Testis (tissue), 2 donors: ENCODE measurements at regions not wholly inside any gene's neighbourhood (a gene's known extent, or its start where the extent isn't known, plus 50 kb on each side); places are given as distances from the start of the nearest gene placed in this dataset.
"Not testable (repeated sequence)": the region's sequence is repeated elsewhere in the genome, so short reads cannot be mapped to it uniquely, and the experiment has no call there.

ENCODE experiments used
- DNase-seq: peaks from one replicate; pipeline ENCODE4 v3.0.0-alpha.2; 2019
- H3K27ac ChIP-seq, 2 donors: fragments of 200-600 bp; sonication (generic); one replicate each; pipeline ENCODE4 v1.5.1; 2019
- H3K27me3 ChIP-seq: fragments of 200-600 bp; sonication (generic); one replicate; pipeline ENCODE4 v1.5.1; 2019
- H3K36me3 ChIP-seq: fragments of 200-600 bp; sonication (generic); one replicate; pipeline ENCODE4 v1.5.1; 2017; ENCODE audit warnings: low read depth; ENCODE audit errors: missing control alignments
- H3K4me1 ChIP-seq: fragments of 200-600 bp; sonication (generic); one replicate; pipeline ENCODE4 v1.5.1; 2019
- H3K4me3 ChIP-seq, 2 donors: fragments of 200-600 bp; sonication (generic); one replicate each; pipeline ENCODE4 v1.5.1; 2017 to 2019
- H3K9me3 ChIP-seq: fragments of 200-600 bp; sonication (generic); one replicate; pipeline ENCODE4 v1.5.1; 2017
- POLR2A ChIP-seq: fragments of 450-650 bp; IDR thresholded peaks from one replicate; pipeline ENCODE4 v1.6.1; 2017; ENCODE audit warnings: antibody characterized with exemption, mild to moderate bottlenecking, moderate library complexity
- WGBS, 2 donors: methylation state at CpG; one replicate each; pipeline ENCODE4 v1.1.5; 2018; 5-methylcytosine and 5-hydroxymethylcytosine counted together
- intact Hi-C: fragments of 100-400 bp; cut with DNase I; formaldehyde crosslinking; loops from one replicate; pipeline ENCODE4 v1.15.1; 2023; ENCODE audit warnings: low total_unique reads
- TF ChIP-seq, protein P1 (sequence below), 3 experiments: fragments of 450-650 bp in 2 of 3; fragments of 200-600 bp in 1 of 3; sonication (generic) in 1 of 3; IDR thresholded peaks; one replicate each; pipeline ENCODE4 v1.5.1; 2016 to 2019; ENCODE audit warnings: antibody characterized with exemption in 3 of 3, mild to moderate bottlenecking in 2 of 3, moderate library complexity in 1 of 3

DNA sequence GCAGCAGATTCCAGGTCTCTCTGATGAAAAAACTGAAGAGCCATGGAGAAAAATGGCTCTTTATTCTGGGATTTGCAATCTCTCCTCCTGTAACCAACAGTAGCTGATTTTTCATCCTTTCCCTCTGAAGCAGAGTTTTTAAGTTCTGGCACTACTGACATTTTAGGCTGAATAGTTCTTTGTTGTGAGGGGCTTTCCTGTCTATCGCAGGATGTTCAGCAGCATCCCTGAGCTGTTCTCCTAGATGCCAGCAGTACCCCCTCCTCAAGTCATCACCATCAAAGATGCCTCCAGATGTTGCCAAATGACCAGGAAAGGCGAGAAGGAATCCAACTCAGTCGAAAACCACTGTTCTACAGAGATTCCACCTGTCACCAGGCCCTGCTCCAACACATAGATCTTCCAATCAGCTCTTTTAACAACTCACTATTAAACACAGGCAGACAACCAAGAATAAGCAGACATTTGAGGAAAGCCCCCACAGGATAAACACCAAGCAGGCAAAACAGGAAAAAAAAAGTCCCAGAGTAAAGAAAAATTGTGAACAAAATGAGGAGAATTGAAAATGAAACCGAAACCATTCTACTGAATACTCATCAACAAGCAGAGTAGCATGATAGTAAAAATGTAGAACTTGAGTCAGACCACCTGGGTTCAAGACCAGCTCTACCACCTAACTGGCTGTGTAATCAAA lies 124.8 kb downstream of the MPP7 start:
- no peaks in the 10 kb centered on the region for H3K9me3 ChIP-seq
- WGBS, 2 donors = 80 to 88% methylated on average over 4 of the region's 4 CpGs
- H3K4me1 ChIP-seq = peaks cover 3% of the 10 kb centered on the region
- no peaks in the 10 kb centered on the region for H3K36me3 ChIP-seq
- intact Hi-C loops = no loop called here
- TF ChIP-seq, protein P1, sequence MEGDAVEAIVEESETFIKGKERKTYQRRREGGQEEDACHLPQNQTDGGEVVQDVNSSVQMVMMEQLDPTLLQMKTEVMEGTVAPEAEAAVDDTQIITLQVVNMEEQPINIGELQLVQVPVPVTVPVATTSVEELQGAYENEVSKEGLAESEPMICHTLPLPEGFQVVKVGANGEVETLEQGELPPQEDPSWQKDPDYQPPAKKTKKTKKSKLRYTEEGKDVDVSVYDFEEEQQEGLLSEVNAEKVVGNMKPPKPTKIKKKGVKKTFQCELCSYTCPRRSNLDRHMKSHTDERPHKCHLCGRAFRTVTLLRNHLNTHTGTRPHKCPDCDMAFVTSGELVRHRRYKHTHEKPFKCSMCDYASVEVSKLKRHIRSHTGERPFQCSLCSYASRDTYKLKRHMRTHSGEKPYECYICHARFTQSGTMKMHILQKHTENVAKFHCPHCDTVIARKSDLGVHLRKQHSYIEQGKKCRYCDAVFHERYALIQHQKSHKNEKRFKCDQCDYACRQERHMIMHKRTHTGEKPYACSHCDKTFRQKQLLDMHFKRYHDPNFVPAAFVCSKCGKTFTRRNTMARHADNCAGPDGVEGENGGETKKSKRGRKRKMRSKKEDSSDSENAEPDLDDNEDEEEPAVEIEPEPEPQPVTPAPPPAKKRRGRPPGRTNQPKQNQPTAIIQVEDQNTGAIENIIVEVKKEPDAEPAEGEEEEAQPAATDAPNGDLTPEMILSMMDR (IDR thresholded peaks at IDR 0.05) = no peak
- TF ChIP-seq POLR2A = no peak
- DNase-seq = no peak
- no peak overlapping the region for H3K27ac ChIP-seq
- H3K27me3 ChIP-seq = no peaks in the 10 kb centered on the region
- no peak overlapping the region for H3K4me3 ChIP-seq

DNA sequence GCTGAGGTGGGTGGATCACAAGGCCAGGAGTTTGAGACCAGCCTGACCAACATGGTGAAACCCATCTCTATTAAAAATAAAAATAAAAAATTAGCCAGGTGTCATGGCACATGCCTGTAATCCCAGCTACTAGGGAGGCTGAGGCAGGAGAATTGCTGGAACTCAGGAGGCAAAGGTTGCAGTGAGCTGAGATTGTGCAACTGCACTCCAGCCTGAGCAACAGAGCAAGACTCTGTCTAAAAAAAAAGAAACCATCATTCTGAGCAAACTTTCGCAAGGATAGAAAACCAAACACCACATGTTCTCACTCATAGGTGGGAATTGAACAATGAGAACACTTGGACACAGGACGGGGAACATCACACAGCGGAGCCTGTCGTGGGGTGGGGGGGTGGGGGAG lies 126.4 kb downstream of the MPP7 start:
- intact Hi-C loops, H3K9me3 ChIP-seq: not testable (repeated sequence)
- 96 to 100% methylated on average over 2 to 4 of the region's 4 CpGs for WGBS, 2 donors

DNA sequence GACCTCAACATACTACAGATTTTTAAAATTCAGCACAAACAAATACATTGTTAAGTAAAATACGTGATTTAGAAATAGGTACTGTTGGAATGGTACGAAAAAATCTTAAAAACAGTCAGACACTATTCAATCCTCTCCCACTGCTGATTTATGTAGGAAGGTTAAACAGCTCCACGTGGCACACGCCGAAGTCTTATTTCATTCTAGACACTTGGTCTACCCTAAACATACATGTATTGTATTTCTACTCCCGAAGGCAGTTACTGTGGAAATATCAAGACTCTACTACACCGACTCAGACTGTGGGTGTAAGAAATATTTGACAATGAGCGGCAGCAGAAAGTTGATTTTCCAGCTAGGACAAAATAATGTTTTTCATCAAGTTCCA lies 130.6 kb downstream of the MPP7 start:
- intact Hi-C loops = no loop called here
- no peaks in the 10 kb centered on the region for H3K9me3 ChIP-seq
- TF ChIP-seq, protein P1 (IDR thresholded peaks at IDR 0.05) = no peak
- no peak for TF ChIP-seq POLR2A
- no peaks in the 10 kb centered on the region for H3K27me3 ChIP-seq
- no peak overlapping the region for H3K4me3 ChIP-seq
- H3K36me3 ChIP-seq = no peaks in the 10 kb centered on the region
- no peaks in the 10 kb centered on the region for H3K4me1 ChIP-seq
- H3K27ac ChIP-seq = no peak overlapping the region
- 61 to 63% methylated on average over 8 of the region's 8 CpGs for WGBS, 2 donors
- DNase-seq = no peak

More for the DNA sequence above, 126.4 kb downstream of the MPP7 start:
- DNase-seq, H3K36me3 ChIP-seq, H3K4me3 ChIP-seq, H3K4me1 ChIP-seq, H3K27me3 ChIP-seq, H3K27ac ChIP-seq: not testable (repeated sequence)

DNA sequence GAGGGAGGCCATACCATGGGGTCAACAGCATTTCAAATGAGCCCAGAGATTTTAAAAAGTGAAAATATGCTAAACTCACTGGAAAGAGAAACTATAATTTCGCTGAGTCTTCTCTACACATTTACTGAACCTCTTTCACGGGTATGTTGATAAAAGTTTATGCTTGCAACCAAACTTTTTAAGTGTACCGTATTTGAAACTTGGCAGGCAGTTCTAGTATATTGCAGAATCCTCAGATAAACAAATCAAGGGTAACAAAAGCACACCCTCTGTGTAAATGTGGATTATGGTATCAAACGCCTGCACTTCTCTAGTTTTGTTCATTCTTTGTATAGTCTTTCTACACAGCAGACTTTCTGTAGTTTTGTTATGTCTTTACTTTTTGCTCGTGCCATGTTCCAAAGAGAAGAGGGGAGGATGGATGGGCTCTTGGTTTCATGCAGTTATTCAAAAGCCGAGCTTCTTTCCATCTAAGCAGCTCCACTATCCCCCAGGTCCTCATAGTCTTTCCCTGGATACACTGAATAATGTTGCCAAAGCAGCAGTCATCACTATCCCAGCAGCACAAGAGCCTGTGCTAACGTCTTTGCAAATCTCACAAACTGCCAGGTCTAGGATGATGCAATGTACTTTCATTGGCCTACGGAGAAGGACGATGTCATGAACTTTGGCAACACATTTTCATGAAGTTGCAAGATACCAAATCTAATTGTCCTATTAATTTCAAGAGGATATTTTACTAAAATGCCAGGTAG lies 131.2 kb downstream of the MPP7 start:
- intact Hi-C loops = no loop called here
- Histone ChIP-seq H3K4me3 (no peak overlapping the region), H3K27me3 (no peaks in the 10 kb centered on the region), H3K9me3 (no peaks in the 10 kb centered on the region), H3K27ac (no peak overlapping the region), H3K36me3 (no peaks in the 10 kb centered on the region), H3K4me1 (no peaks in the 10 kb centered on the region)
- no peak for DNase-seq
- 62 to 72% methylated on average over 9 of the region's 9 CpGs for WGBS, 2 donors
- TF ChIP-seq, protein P1 (IDR thresholded peaks at IDR 0.05) = no peak
- no peak for TF ChIP-seq POLR2A

DNA sequence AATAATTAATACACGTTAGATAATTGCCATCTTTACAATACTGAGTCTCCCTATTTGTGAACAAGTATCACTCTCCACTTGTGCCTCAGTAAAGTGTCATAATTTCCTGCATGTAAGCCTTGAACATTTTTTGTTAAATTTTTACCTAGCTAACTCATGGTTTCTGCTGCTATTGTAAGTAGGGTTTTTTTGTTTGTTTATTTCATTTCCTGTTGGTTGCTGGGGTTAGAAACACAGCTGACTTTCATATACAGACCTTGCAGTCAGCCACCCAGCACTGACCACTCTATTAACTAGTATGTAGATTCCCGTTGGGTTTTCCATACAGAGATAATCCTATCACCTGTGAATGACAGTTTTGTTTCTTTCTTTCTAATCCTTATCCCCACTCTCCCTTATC lies 133.3 kb downstream of the MPP7 start:
- WGBS, 2 donors = 69 to 71% methylated on average over 2 of the region's 2 CpGs
- Histone ChIP-seq H3K9me3 (no peaks in the 10 kb centered on the region), H3K36me3 (no peaks in the 10 kb centered on the region), H3K4me3 (no peak overlapping the region), H3K27me3 (no peaks in the 10 kb centered on the region), H3K27ac (no peak overlapping the region), H3K4me1 (no peaks in the 10 kb centered on the region)
- DNase-seq = no peak
- TF ChIP-seq POLR2A = no peak
- TF ChIP-seq, protein P1 (IDR thresholded peaks at IDR 0.05) = no peak
- intact Hi-C loops = no loop called here
